Adrenal gland (tissue), 9 donors: ENCODE measurements at regions not wholly inside any gene's neighbourhood (a gene's known extent, or its start where the extent isn't known, plus 50 kb on each side); places are given as distances from the start of the nearest gene placed in this dataset.

Experiments
- DNase-seq, 7 donors: peaks; one replicate each; pipeline ENCODE4 v3.0.0-alpha.2; 2019 to 2020
- H3K27ac ChIP-seq, 5 donors: fragments of 200-600 bp; sonication (generic) in 4 of 5; 1 replicate in 3 of 5; 2 replicates in 2 of 5; pipeline versions ENCODE4 v1.5.1 to v1.8.0; 2016 to 2020; ENCODE audit warnings: mild to moderate bottlenecking in 1 of 5
- H3K27me3 ChIP-seq: fragments of 200-600 bp; 2 replicates; pipeline ENCODE4 v1.8.0; 2021
- H3K36me3 ChIP-seq, 2 donors: fragments of 200-600 bp; replicated peaks in 1 of 2; 1 replicate in 1 of 2; 2 replicates in 1 of 2; pipeline versions ENCODE4 v1.5.1 to v1.8.0; 2018 to 2022
- H3K4me1 ChIP-seq, 2 donors: fragments of 200-600 bp; replicated peaks in 1 of 2; 1 replicate in 1 of 2; 2 replicates in 1 of 2; pipeline versions ENCODE4 v1.5.1 to v1.8.0; 2018 to 2021
- H3K4me3 ChIP-seq, 4 donors: fragments of 200-600 bp; sonication (generic) in 3 of 4; one replicate each; pipeline ENCODE4 v1.5.1; 2016 to 2018
- H3K9me3 ChIP-seq, 3 donors: fragments of 200-600 bp; sonication (generic) in 1 of 3; replicated peaks in 1 of 3; 1 replicate in 2 of 3; 2 replicates in 1 of 3; pipeline versions ENCODE4 v1.5.1 to v1.8.0; 2016 to 2021
- POLR2A ChIP-seq, 2 donors: fragments of 450-650 bp; IDR thresholded peaks; one replicate each; pipeline ENCODE4 v1.6.1; 2017; ENCODE audit warnings: antibody characterized with exemption in 2 of 2, mild to moderate bottlenecking in 2 of 2, moderate library complexity in 1 of 2
- WGBS, 4 donors: extraction: QIAGEN DNeasy Blood & Tissue Kit in 2 of 4; methylation state at CpG; one replicate each; pipeline versions ENCODE4 v1.1.5 to v1.1.7; 2013 to 2017; 5-methylcytosine and 5-hydroxymethylcytosine counted together
- intact Hi-C, 2 donors: fragments of 100-400 bp; cut with DNase I; formaldehyde crosslinking; loops; one replicate each; pipeline versions ENCODE4 v1.14.1 to v1.15.0; 2022 to 2023
- TF ChIP-seq, protein P1 (sequence below), 6 experiments: fragments of 450-650 bp in 4 of 6; fragments of 200-600 bp in 2 of 6; sonication (generic) in 1 of 6; IDR thresholded peaks; 1 replicate in 5 of 6; 2 replicates in 1 of 6; pipeline versions ENCODE4 v1.5.1 to v1.8.0; 2016 to 2021; ENCODE audit warnings: antibody characterized with exemption in 6 of 6, mild to moderate bottlenecking in 2 of 6, moderate library complexity in 1 of 6
- donor health status: healthy with polysubstance abuse.
- donor health status: Bipolar disorder and iron deficiency.
- donor health status: DM: yes; HTN: yes; CAD: no.
- donor health status: DM: no; HTN: no; CAD: no.
- donor health status: DM: no; HTN: no; CAD: no.

DNA sequence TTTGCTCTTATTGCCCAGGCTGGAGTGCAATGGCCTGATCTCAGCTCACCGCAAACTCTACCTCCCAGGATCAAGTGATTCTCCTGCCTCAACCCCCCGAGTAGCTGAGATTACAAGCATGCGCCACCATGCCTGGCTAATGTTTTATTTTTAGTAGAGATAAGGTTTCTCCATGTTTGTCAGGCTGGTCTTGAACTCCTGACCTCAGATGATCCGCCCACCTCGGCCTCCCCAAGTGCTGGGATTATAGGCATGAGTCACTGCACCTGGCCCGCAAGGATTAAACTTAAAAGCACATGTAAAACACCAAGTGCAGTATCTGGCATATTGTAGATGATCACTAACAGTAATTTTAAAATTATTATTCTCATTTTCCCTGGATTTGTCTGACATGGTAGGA lies 72.9 kb downstream of the C1QL2 start:
- peak in 1 of 7 donors; percentile 21 for DNase-seq
- H3K36me3 ChIP-seq, result no peaks in the 10 kb centered on the region
- WGBS, 4 donors, result 51 to 59% (median 54%) methylated on average over 6 of the region's 6 CpGs
- TF ChIP-seq POLR2A (IDR thresholded peaks at IDR 0.05), result no peak
- TF ChIP-seq, protein P1, sequence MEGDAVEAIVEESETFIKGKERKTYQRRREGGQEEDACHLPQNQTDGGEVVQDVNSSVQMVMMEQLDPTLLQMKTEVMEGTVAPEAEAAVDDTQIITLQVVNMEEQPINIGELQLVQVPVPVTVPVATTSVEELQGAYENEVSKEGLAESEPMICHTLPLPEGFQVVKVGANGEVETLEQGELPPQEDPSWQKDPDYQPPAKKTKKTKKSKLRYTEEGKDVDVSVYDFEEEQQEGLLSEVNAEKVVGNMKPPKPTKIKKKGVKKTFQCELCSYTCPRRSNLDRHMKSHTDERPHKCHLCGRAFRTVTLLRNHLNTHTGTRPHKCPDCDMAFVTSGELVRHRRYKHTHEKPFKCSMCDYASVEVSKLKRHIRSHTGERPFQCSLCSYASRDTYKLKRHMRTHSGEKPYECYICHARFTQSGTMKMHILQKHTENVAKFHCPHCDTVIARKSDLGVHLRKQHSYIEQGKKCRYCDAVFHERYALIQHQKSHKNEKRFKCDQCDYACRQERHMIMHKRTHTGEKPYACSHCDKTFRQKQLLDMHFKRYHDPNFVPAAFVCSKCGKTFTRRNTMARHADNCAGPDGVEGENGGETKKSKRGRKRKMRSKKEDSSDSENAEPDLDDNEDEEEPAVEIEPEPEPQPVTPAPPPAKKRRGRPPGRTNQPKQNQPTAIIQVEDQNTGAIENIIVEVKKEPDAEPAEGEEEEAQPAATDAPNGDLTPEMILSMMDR (IDR thresholded peaks at IDR 0.05), result no peak
- H3K27me3 ChIP-seq, result no peaks in the 10 kb centered on the region
- H3K27ac ChIP-seq, result no peak overlapping the region
- no peaks in the 10 kb centered on the region for H3K9me3 ChIP-seq
- H3K4me1 ChIP-seq, result no peaks in the 10 kb centered on the region
- H3K4me3 ChIP-seq, result no peak overlapping the region
- intact Hi-C loops, result no loop called here

DNA sequence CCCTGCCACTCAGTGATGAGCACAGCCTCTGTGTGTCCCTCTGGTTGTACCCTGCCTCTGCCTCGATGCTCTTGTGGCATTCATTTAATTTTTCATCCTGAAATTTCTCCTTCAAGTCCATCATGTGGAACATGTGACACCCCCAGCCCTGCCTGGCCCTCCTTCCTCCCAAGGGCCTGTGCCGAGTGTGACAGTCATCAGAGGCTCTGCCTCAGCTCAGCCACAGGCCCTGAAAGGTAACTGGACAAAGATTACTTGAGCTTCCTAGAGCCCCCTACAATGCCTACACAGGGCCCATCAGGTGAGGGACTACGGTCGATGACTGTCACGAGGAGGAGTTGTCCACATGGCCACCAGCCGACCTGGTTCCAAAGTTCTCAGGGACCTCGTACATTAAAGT lies 75.1 kb downstream of the C1QL2 start:
- DNase-seq, result no peak
- Histone ChIP-seq H3K4me3 (no peak overlapping the region), H3K27me3 (no peaks in the 10 kb centered on the region), H3K4me1 (no peaks in the 10 kb centered on the region), H3K9me3 (no peaks in the 10 kb centered on the region), H3K36me3 (no peaks in the 10 kb centered on the region), H3K27ac (no peak overlapping the region)
- WGBS, 4 donors, result 73 to 86% (median 83%) methylated on average over 4 to 7 of the region's 7 CpGs
- intact Hi-C loops, result no loop called here
- no peak for TF ChIP-seq POLR2A (IDR thresholded peaks at IDR 0.05)
- TF ChIP-seq, protein P1 (IDR thresholded peaks at IDR 0.05), result no peak

DNA sequence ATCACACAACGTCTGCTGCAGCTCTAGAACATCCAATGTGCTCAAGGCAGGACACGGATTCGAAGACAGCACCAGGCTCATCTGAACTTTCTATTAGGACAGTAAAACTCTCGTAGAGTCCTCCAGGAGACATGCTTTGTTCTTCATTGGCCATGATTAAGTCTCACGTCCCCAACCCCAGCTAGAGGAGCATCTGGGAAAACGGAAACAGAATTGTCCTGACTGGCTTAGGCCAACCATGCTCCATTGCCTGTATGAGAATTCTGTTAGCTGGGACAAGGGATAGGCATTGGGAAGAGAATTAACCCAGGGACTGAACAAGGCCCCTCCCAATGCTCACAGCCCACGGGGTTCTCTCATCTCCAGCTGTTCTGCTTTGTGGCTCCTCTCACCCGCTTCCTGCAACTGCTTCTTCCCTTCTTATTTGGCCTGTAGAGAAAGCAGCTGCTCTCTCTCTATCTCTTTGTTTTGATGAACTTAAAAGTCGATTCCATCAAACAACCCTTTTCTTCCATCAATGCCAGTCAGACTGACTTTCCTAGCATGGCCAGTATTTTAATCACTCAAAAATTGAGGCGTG lies 75.6 kb downstream of the C1QL2 start:
- intact Hi-C loops, result no loop called here
- no peak for DNase-seq
- TF ChIP-seq, protein P1 (IDR thresholded peaks at IDR 0.05), result no peak
- TF ChIP-seq POLR2A (IDR thresholded peaks at IDR 0.05), result no peak
- Histone ChIP-seq H3K27me3 (no peaks in the 10 kb centered on the region), H3K4me1 (no peaks in the 10 kb centered on the region), H3K36me3 (no peaks in the 10 kb centered on the region), H3K27ac (no peak overlapping the region), H3K9me3 (no peaks in the 10 kb centered on the region), H3K4me3 (no peak overlapping the region)
- WGBS, 4 donors, result 72 to 83% (median 80%) methylated on average over 10 of the region's 10 CpGs

DNA sequence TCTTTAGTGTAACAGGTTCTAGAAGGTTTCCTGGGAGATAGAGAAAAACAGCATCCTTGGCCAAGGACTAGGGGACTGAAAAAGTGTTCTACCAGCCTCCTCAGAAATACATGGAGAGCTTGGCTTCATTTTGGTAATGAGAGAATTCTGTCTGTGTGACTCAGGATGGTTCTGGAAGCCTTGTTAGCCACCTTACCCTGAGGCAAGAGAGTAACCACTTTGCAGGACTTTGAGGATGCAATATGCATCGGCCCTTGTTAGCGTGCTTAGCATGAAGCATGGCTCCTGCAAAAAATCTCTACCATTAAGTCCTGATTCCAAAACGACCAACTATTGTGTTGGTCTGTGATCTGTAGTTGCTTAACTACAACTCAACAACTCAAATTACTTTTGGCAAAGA lies 79.8 kb downstream of the C1QL2 start:
- no peak overlapping the region for H3K4me3 ChIP-seq
- H3K27ac ChIP-seq, result no peak overlapping the region
- 66 to 85% (median 81%) methylated on average over 3 of the region's 3 CpGs for WGBS, 4 donors
- TF ChIP-seq, protein P1 (IDR thresholded peaks at IDR 0.05), result no peak
- TF ChIP-seq POLR2A (IDR thresholded peaks at IDR 0.05), result no peak
- H3K36me3 ChIP-seq, result no peaks in the 10 kb centered on the region
- no peak for DNase-seq
- H3K9me3 ChIP-seq, result no peaks in the 10 kb centered on the region
- no peaks in the 10 kb centered on the region for H3K27me3 ChIP-seq
- H3K4me1 ChIP-seq, result no peaks in the 10 kb centered on the region
- intact Hi-C loops, result no loop called here
